HPDE6-E6E7 (cell line): ENCODE measurements at regions not wholly inside any gene's neighbourhood (a gene's known extent, or its start where the extent isn't known, plus 50 kb on each side); places are given as distances from the start of the nearest gene placed in this dataset.

Experiments
- DNase-seq: peaks from one replicate; pipeline ENCODE4 v3.0.0; 2011; ENCODE audit warnings: missing footprints; ENCODE audit errors: extremely low spot score

DNA sequence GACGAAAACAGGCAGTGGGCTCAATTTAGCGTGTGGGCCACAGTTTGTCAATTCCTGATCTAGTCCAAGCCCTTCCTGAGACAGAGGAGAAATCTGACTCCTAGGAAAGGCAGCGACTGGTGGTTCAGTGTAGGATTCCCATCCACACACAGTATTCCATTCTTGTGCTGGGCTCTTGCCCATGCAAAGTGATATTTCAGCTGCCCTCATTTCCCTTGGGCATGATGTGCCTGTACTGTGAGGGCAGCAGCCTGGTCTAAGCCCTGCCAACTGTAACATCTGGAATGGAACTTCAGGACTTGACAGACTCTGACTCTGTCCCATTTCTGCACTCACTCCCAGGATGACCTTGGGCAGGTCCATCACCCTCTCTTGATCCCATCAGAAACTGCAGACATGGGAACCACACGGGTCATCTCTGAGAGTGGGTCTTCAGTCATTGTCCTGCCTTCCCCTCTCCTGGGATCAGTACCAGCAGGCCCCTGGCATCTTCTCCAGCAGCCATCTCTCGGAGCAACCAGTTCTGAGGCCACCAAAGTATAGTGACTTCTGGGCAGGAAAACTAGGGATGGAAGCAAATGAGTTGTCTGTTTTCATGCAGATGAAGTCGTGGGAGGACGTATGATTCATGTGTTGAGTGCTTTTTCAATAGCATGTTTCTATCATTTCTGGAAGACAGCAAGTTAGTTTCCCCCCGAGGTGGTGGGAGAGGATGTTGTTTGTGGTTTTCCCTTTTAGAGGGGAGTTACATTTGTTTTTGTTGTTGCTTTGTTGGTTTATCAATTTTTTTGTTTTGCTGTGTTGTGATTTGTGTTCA lies 54.2 kb upstream of the BCL2L14 start:
- no peak for DNase-seq

DNA sequence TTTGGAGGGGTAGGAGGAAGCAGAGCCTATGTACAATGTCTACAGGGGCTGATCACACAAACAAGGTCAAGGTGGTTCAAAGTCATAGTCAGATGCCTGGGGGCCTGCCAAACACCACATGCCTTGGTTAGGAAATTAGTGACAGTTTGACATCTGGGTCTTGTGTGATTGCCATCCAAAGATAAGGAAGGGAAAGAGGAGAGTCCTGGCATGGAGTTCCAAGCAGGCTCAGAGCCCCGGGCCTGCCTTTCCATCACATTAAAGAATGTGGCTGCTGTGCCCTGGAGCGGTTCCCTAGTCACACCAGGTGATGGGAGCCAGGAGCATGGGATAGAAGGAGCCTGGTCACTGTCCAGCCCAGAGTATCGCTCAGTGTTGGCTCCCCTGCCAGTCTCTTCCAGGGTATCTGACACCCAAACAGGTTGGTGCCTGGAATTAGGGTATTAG lies 53.6 kb upstream of the BCL2L14 start:
- no peak for DNase-seq

DNA sequence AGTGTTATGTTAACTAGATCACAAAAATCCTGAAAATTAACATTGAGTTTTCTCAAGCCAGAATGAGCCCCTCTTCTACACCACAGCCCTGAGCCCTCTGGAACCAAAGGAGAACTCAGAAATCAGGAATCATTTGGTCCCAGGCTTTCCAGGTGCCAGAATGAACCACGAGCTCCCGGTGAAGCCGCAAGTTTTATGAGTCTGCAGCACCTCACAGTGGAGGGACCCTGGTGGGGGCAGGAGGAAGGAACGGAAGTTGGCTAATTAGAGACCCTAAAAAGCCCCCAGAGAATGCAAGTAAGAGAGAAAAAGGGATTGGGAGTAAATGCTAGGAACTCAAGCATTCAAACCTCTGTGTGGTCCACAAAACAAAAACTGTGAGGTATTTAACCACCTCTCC lies 52.9 kb upstream of the BCL2L14 start:
- DNase-seq = no peak

DNA sequence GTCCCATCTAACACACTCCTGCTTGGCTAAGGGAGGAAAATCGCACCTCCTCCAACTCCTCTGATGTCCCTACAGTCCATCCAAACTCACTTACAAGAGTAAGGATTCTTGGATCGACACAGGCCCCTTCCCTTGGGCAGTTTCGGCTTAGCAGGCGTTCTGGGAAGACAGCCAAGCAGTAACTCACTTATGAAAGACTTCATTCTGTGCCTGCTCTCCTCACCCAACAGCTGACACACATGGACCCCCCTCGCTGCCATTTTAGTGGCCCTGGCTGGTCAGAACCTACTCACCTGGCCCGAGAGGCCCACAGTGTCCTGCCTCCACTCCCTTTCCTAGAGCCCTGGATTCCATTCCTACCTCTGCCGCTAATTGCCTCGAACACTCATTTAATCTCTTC lies 52.3 kb upstream of the BCL2L14 start:
- no peak for DNase-seq

DNA sequence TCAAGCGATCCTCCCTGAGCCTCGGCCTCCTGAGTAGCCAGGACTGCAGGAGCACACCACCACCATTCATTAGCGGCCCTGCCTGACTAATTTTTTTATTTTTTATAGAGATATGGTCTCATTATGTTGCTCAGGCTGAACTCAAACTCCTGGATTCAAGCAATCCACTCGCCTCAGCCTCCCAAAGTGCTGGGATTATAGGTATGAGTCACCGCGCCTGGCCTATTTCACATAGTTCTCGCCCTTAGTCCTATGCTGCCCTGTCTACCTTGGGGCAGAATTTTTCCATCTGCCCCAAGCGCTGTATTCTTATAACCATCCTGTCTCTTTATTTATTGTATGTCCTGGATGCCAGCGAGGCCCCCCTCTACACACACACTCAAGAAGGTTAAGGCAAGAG lies 50.9 kb upstream of the BCL2L14 start:
- DNase-seq = no peak

DNA sequence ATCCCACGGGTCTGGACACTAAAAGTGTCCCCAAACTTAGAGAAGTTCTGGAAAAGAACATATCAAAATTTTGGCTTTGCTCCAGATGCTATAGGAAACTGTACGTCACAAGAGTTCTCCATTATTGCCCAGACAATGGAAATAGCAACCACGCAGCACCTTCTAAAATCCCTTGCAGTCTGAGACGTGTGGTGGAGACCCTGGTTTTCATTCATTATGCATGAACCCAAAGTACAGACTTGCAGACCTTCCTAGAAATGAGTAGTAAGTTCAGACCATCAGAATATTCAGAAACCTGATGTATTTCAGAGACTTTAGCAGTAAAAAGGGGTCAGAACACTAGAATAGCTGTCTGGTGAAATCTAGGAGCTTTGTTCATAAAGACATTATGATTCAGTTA lies 50.0 kb upstream of the BCL2L14 start:
- no peak for DNase-seq
